NCI-H2107 (cell line): ENCODE measurements at regions not wholly inside any gene's neighbourhood (a gene's known extent, or its start where the extent isn't known, plus 50 kb on each side); places are given as distances from the start of the nearest gene placed in this dataset.

Source experiments
- DNase-seq: peaks from one replicate; lab custom pipeline; 2025; lab: John Stamatoyannopoulos, UW

DNA sequence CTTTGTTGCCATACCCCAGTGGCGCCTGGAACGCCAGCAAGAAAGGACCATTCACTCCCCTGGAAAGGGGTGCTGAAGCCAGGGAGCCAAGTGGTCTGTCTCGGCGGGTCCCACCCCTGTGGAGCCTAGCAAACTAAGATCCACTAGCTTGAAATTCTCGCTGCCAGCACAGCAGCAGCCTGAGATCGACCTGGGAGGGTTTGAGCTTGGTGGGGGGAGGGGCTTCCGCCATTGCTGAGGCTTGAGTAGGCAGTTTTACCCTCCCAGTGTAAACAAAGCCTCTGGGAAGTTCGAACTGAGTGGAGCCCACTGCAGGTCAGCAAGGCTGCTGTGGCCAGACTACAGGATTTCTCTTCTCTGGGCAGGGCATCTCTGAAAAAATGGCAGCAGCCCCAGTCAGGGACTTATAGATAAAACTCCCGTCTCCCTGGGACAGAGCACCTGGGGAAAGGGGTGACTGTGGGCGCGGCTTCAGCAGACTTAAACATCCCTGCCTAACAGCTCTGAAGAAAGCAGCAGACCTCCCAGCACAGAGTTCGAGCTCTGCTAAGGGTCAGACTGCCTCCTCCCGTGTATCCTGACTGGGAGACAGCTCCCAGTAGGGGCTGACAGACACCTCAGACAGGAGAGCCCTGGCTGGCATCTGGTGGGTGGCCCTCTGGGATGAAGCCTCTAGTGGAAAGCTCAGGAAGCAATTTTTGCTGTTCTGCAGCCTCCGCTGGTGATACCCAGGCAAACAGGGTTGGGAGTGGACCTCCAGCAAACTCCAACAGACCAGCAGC is 281.1 kb upstream of the SP4 start:
- no peak for DNase-seq

DNA sequence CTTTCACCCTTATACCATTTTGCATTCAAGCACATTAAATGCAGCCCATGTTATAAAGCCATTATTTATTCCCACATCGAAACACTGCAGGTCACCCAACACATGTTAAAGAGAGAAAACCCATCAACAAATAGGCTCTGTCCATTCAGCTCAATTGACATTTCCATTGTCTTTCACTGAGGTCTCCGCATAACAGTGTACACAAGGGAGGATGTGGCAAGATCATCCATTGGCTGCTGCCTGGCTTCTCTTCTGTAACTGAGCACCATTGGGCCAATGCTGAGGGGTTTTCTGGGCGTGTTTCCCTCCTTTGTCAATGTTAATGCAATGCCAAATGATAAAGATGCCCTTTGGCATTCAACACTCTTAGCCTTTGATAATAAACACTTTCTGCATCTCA is 278.1 kb upstream of the SP4 start:
- no peak for DNase-seq

DNA sequence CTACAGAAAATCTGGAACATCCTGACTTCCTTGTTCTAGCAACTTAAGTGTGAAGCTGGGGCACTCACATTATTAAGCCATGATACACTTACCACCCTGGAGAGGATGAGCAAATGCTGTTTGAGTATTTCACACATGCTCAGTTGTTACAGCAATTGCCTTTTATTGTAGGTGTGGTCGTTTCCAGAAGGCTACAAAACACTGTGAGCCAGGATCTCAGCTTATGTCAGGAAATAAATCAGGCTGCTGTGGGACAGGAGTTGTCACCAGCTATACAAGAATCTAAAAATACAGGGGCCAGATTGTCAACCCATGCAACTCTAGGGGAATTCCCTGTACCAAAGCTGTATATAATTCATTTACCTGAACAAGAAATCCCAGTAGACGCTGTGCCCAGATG is 273.3 kb upstream of the SP4 start:
- DNase-seq: no peak

DNA sequence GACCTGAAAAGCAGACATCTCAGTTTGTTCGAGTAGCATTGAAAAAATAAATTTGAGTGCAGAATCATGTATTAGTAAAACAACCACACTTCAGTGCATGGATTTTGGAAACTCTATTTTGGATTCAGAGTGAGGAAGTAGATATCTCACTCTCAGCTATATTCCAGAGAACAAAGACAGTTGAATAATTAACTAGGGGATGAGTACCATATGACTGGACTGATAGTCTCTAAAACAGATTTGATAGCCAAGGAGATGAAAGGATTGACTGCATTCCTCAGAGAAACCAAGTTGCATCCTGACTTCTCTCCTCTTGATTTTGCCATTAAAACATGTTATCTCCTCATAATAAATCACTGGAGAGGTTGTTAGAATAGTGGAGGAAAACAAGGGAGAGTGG is 268.4 kb upstream of the SP4 start:
- no peak for DNase-seq

DNA sequence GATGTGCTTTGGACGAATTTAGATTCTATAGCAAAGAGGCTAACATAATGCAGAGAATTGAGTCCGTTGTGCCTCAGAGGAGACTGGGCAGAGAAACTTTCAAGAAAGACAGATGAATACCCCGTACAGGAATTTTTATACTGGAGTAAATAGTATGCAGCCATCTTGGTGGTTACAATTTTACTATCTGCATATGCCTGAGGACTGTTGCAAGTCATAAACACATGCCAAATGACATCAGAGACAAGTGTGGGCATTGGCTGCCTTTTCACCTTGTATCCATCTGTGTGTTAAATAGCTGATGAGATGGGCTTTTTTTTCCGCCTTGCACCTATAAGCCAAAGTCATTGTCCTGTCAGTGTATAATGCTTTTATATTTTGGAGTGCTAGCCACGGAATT is 267.5 kb upstream of the SP4 start:
- no peak for DNase-seq

DNA sequence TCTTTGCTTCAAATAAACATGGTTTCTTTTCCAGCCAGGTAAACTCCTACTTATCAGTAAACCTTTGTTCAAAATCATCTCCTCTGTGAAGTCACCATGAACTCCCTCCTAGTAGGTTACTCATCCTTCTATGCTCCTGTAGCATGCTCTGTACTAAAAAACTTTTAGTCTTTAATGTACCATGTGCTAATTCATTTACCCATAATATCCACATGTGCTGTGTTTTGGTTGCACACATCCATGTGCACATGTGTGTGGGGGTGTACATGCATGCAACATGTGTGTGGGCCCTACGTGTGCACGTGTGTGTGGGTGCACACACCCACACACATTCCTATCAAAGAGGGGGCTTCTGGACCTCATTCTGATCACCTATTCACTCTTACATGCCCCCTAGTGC is 259.9 kb upstream of the SP4 start:
- no peak for DNase-seq

DNA sequence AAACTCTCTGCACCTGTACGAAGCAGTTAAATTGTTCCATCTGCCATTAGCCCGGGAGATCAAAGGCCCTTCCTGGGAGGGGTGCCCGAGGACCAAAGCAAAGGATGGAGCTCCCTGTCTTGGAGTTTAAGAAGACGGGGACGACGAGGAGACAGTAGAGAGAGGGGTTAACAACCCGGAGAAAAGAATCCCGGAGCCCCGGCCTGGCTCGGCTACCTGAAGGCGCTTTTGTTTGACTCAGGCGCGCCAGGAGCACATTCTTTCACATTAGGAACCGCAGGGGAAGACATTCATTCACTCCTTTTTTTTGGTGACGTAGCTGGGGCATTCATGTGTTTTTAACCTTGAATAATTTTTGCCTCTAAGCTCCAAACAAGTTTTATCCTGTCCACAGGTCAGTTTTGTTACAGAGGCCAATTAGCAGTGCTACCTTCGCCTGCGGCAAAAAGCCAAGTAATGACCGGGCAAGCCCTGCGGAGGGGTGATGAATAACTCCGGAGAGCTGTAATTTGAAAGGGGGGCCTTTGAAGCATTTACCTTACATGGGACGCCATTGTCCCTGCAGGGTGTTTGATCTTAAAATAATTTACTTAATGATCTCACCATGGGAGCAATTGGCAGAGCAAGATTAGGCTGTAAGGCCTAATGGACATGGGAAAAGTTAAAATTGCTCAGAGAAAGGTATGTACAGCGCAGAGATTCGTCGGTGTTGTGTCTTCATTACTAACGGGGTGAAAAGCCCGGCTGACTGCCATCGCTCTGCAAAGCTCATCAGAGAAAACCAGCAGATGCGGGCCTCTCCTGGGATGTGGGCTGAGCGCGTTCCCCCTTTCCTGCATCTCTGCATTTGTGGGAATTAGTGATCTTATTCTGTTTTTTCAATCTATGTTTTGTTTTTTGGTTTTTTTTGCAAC is 258.0 kb upstream of the SP4 start:
- DNase-seq: no peak

DNA sequence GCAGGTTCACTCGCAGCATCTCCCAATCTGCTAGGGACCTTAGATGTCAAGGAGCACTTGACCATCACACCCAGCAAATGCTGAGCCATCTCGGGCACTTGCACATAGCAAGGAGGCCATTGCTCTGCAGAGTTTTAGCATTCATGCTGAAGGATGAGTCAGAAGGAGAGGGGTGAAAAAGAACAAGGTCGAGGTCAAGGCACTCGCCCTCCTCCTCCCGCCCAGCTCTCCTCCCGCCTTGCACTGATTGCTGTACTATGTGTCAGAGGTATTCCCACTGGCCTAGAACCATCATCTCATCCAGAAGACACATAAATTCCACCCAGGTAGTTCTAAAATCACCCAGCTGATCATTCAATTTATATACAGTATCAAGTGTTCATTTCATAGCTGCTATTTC is 255.1 kb upstream of the SP4 start:
- no peak for DNase-seq

DNA sequence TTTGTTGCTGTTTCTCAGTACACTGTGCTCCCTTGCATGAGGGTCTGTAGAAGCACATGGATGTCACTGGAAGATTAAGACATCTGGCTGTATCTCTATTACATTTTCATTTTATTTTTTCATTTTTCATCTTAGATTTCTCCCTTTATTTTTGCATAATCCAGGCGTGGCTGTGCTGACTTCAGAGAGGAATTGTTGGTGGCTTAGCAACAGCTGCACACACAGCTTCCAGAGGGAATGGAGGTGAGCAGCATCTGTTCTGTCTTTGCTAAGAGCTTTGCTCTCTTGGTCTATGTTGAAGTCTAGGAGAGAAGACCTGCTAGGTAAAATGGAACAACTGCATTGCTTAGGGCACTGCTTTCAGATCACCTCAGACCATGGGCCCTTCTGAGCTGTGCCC is 254.4 kb upstream of the SP4 start:
- no peak for DNase-seq

DNA sequence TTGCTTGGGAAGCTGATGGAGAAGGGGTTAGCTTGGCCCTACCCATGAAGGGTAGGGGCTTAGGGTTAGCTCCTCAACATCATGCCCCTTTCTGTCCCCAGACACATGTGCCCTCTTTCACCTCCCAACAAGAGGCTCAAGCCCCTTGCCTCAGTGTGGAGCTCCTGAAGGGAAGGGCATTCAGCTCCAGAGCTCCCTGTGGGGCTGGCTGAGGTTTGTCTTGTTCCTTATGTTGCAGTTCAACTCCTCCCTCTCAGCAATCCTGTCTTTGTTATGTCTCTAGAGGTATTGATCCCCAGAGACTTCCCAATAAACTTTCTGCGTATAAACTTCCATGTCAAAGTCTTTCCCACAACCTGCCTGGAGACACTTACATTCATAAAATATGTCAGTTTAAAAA is 252.2 kb upstream of the SP4 start:
- DNase-seq: no peak

DNA sequence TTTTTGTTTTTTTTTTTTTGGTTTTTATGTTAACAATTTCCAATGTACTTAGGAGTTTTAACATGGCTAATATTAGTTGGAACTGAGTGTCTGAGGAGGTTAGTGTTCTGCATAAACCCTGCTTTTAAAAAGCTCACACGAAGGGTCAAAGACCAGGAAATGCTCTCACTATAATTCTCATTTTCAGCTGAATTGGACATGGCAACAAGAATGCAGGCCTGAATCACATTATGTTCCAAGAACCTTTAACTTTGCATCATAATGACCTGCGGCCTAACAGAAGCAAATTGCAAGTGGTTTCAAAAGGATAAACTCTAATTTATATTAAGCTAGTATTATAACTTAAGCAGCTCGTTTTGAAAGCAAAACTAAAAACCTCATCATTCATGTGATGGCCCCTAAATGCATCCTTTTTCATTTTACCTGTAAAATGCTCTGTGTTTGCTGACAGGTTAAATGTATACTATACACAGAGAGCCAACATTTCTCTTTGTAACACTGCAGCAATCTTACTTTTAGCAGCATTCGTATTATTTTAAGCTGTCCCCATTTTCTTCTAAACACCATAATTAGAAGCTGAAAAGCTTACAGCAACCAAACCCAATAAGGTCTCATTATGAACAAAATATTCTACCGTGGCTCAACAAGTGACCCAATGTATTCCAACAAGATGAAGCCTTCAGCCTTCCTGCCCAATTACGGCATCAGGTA is 242.8 kb upstream of the SP4 start:
- no peak for DNase-seq

DNA sequence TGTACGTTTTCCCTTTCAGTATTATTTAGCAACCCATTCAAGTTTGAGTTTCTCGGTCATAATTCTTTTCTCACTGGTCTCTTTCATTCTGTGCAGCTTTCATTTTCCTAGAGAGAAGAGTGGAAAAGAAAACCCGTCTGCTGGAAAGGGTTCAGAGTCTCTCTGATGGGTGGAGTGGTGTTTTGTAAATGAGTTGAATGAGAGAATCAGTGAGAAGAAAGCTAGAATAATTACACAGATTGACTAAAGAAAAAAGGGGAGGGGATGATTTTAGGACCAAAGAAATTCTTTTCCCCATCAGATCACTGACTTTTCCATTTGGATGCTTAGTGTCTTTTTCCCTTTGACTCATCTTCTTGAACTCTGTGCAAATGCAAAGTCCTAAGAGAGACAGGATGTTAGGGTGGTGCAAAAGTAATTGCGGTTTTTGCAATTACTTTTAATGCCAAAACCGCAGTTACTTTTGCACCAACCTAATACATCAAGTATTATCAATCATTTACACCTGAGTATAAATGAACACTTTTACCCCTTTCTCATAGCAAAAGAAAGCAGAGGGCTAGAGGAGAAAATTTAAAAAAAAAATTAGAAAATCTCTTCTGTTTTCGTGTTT is 242.1 kb upstream of the SP4 start:
- no peak for DNase-seq

DNA sequence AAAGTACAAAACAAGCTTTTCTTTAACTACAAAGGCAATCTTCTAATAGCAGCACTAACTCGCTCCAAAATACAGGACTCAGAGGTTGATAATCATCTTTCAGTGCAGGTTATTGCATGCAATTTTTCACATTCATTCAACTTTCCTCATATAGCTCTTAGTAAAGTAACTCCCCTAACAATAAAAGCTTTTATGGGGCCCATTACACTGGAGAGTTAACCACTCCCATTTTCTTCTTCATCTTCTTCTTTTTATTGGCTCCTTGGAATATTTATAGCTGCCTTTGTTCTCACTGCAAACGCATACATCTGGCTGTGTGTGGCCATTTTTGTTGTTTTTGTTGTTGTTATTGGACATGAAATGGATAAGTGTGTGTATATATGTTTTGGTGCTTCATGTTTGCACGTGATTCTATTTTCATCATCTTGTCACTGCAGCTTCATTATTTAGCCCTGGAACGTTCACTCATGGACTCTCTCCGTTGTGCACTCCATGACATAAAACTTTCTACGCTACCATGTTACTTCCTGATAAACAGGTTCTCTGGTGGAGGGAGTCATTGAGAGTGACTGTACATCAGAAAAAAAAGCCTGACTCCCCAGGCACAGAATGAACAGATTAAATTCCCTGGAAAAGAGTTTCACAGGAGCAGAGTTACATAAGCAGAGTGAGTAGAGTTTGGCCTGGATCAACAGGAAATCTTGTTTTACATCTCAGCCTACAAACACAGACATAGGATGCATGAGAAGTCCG is 236.4 kb upstream of the SP4 start:
- no peak for DNase-seq

DNA sequence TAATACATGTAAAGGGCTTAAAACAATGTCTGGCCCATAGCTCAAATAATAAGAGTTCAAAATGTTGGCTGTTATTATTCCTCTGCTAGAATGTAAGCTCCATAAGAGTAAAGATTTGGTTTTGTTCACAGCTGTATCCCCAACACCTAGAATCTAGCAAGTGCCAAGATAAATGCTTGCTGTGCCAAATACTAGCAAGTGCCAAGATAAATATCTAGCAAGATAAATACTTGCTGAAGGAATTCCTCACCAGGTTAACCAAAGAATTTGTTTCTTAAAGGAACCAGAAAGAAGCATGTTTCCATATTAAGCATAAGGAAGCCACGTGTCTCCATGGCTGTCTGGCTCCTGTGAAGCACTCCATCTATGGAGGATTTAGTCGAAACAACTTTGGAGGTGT is 235.2 kb upstream of the SP4 start:
- DNase-seq: no peak

DNA sequence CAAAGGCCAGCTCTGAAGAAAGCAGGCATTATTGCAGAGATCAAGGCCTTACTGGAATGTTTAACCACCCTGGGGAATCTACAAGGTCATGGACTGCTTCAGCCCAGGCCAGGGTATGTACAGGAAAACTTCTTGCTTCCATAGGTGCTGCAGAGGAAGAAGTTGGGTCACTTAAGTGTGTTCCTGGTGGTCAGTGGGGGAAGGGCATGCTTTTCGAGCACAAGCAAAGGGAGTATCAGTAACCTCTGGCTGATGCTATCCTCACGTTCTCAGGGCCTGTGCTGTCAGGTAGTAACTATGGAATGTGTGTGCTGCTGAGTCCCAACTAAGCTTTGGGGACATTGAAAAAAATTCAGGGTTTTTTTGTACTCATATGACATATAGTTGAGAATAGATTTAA is 234.0 kb upstream of the SP4 start:
- DNase-seq: no peak

DNA sequence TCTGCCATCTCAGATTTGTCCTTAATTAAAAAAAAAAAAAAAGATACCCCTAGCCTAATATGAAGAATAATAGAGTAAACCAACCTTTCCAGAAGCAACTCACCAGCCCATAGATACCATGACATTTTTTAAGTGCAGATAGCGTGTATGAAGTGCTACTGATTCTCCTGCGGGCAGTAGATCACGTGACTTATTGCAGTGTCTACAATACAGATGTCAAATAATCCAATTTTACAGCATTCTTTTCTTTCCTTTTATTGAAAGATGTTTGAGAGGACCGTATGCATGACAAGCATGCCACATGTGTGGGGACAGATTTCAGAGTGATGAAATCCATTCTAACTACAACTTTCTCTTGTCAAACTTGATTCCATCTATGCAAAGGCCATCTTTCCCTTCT is 232.9 kb upstream of the SP4 start:
- DNase-seq: no peak

DNA sequence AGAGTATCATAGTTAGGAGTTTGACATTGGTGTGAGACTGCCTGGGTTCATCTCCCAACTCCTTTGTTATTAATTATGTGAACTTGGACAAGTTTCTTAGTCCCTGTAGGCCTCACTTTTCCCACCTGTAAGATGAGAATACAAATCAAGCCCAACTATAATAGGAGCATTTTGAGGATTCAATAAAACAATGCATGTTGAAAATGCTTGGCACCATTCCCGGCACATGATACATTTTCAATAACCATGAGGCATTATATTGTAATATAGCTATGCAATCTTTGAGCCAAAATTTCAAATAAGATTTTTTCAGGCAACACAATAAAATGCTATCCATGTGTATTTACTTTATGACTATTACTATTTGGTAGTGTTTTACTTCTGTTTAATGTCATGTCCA is 229.0 kb upstream of the SP4 start:
- no peak for DNase-seq

DNA sequence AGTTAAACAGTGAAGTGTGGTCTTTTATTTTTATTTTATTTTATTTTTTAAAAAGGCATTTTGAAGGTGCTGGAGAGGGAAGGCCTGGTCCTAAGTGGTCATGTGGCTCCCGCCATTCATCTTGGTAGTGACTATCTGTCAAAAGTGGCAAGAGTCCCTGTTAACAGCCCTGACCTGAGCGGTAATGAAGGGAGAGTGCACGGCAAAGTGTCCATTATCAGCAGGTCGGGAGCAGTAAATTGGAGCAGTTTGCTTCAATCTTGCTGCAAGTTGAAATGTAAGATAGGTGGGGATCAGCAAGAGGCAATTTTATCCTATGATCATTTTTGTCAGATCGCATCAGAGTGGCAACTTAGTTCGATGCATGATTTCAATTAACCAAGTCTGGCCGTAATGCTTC is 227.4 kb upstream of the SP4 start:
- DNase-seq: no peak

DNA sequence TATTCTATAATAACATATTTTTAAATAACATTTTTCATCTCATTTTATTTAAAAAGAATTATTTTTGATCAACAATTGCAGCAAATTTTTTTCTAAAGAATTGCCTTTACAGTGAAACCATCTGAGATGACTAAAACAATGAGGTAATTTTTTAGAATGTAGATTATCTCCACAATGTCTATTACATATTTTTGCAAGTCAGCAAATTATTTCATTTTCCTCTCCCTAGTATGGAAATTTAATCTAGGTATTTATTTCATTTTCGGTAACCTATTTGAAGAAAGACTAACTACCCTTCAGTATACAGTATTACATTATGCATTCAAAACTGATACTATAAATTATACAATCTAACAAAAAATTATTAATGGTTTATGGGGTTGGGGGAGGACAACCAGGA is 213.2 kb upstream of the SP4 start:
- DNase-seq: no peak

DNA sequence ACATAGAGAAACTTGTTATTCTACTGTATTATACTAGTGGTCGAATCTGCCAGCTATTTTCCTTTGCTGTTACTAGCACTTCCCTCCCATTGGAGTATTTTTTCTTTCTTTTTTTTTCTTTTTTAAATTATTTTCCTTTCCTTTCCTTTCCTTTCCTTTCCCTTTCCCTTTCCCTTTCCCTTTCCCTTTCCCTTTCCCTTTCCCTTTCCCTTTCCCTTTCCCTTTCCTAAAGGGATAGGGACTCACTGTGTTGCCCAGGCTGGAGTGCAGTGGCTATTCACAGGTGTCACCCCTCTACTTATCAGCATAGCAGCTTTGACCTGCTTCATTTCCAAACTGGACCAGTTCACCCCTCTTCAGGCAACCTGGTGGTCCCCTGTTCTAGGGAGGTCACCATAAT is 212.6 kb upstream of the SP4 start:
- DNase-seq: no peak

DNA sequence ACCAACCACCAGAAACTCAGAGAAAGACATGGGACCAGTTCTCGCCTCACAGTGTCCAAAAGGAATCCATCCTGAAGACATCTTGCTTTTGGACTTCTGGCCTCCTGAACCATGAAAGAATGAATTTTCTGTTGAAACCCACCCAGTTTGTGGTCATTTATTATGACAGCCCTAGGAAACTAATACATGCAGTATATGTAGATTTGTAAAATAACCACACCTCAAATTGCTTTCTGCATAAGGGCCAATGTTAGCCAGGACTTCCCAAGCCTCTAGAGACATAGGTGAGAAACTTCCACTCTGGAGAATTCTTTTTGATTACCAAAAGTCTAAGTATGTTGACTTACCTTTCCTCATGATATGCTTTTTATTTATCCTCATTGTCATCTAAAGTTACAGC is 210.5 kb upstream of the SP4 start:
- DNase-seq: no peak

DNA sequence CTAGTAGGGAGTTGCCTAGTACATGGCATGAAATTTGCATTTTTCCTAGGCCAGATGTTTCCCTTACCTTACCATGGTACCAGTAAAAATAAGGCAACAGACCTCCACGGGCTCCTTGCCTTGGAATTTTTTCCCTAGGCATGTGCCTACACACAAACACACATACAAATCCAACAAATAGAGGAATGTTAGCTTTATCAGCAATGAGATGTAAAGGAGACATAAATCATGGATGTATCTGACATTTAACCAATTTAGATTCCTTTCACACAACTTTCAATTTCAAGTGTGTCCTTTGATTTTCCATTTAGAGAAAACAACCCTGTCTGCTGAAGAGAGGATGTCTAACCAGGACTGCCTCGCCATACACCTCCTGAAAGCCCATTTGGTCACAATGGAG is 209.7 kb upstream of the SP4 start:
- DNase-seq: no peak
